K562 (cell line): ENCODE measurements at regions not wholly inside any gene's neighbourhood (a gene's known extent, or its start where the extent isn't known, plus 50 kb on each side); places are given as distances from the start of the nearest gene placed in this dataset.

Experiments
- ATAC-seq: fragments of 200-7000 bp; cut with Tn5 transposase; 3 replicates; pipeline ENCODE4 v1.9.1; 2020; ENCODE audit warnings: moderate library complexity
- BruUV-seq: library from RNA; stranded (reverse); fragments of 400-500 nt; replicated peaks from 2 replicates; lab custom pipeline; 2021; lab: Mats Ljungman, UMichigan
- CTCF ChIA-PET: fragments of 300-600 bp; formaldehyde crosslinking; extraction: SDS; loops from one replicate; lab custom pipeline; 2021; ENCODE audit warnings: low intra/inter-chr PET ratio; lab: Yijun Ruan, JAX
- POLR2A ChIA-PET: fragments of 300-600, 350-650 bp; sonication (Branson Sonifier 250); formaldehyde crosslinking; extraction: SDS; loops from one replicate; lab custom pipeline; 2021; ENCODE audit warnings: antibody characterized with exemption, inconsistent platforms; lab: Yijun Ruan, JAX
- DNase-seq, 4 experiments: peaks; one replicate each; pipeline versions ENCODE4 v3.0.0 to v3.0.0-alpha.2; 2011 to 2018; ENCODE audit warnings: low spot score in 3 of 4, mixed read lengths in 3 of 4; ENCODE audit errors: extremely low read depth in 1 of 4
- FAIRE-seq: peaks from 2 replicates; lab custom pipeline; 2011; peaks lifted over from hg19 to GRCh38; lab: Jason Lieb, UNC
- H2AFZ ChIP-seq: 2 replicates; pipeline ENCODE4 v1.6.0; 2011; ENCODE audit warnings: low read depth, low read length, control low read depth, inconsistent platforms
- H3K27ac ChIP-seq: fragments of 200-600 bp; 3 replicates; pipeline ENCODE4 v1.8.0; 2011; ENCODE audit warnings: low read depth, mild to moderate bottlenecking, control low read depth, inconsistent platforms, low read length, moderate library complexity, mixed read lengths; ENCODE audit errors: extremely low read depth
- H3K27me3 ChIP-seq, 2 experiments: fragments of 300-600 bp in 1 of 2; 2 replicates in 1 of 2; 3 replicates in 1 of 2; pipeline versions ENCODE4 v1.6.0 to v1.8.0; 2011; ENCODE audit warnings: inconsistent platforms in 2 of 2, low read length in 2 of 2, mild to moderate bottlenecking in 1 of 2, mixed read lengths in 1 of 2, moderate library complexity in 1 of 2; ENCODE audit not compliant: control insufficient read depth in 2 of 2, insufficient read depth in 2 of 2
- H3K36me3 ChIP-seq: fragments of 300-600 bp; 3 replicates; pipeline ENCODE4 v1.8.0; 2011; ENCODE audit warnings: mild to moderate bottlenecking, low read length, inconsistent platforms; ENCODE audit not compliant: control insufficient read depth, insufficient read depth
- H3K4me1 ChIP-seq, 2 experiments: fragments of 200-600 bp in 1 of 2; replicated peaks in 1 of 2; 2 replicates in 1 of 2; 3 replicates in 1 of 2; pipeline versions ENCODE4 v1.5.1 to v1.8.0; 2011; ENCODE audit warnings: inconsistent platforms in 2 of 2, low read length in 2 of 2, mild to moderate bottlenecking in 1 of 2, mixed read lengths in 1 of 2, moderate library complexity in 1 of 2; ENCODE audit not compliant: control insufficient read depth in 2 of 2, insufficient read depth in 2 of 2
- H3K4me2 ChIP-seq: 2 replicates; pipeline ENCODE4 v1.6.1; 2011; ENCODE audit warnings: low read length, control low read depth, inconsistent platforms, mixed read lengths; ENCODE audit not compliant: insufficient read depth
- H3K4me3 ChIP-seq: fragments of 200-600 bp; sonication (generic), shearing (Covaris generic); 2 replicates; pipeline ENCODE4 v1.5.1; 2016; ENCODE audit warnings: control low read depth, inconsistent platforms
- H3K79me2 ChIP-seq: fragments of 200-600 bp; 3 replicates; pipeline ENCODE4 v1.8.0; 2011; ENCODE audit warnings: low read length, inconsistent platforms; ENCODE audit not compliant: control insufficient read depth, insufficient read depth
- H3K9ac ChIP-seq, 2 experiments: 2 replicates each; pipeline versions ENCODE4 v1.6.0 to v1.6.1; 2011; ENCODE audit warnings: low read depth in 2 of 2, low read length in 2 of 2, control low read depth in 1 of 2, inconsistent platforms in 1 of 2, mild to moderate bottlenecking in 1 of 2, mixed read lengths in 1 of 2; ENCODE audit not compliant: insufficient read depth in 1 of 2
- H3K9me1 ChIP-seq: one replicate; pipeline ENCODE4 v1.6.0; 2011; ENCODE audit warnings: inconsistent platforms, mild to moderate bottlenecking, low read length, moderate library complexity; ENCODE audit not compliant: control insufficient read depth, insufficient read depth
- H3K9me3 ChIP-seq: replicated peaks from 2 replicates; pipeline ENCODE4 v1.5.1; 2011; ENCODE audit warnings: low read depth, low read length, inconsistent platforms; ENCODE audit not compliant: control insufficient read depth, insufficient read depth
- H4K20me1 ChIP-seq: replicated peaks from 2 replicates; pipeline ENCODE4 v1.6.1; 2011; ENCODE audit warnings: low read length, inconsistent platforms, mixed read lengths; ENCODE audit not compliant: control insufficient read depth, insufficient read depth
- BCOR ChIP-seq: fragments of 450-650 bp; IDR thresholded peaks from 2 replicates; pipeline ENCODE4 v1.6.1; 2016
- CBFA2T3 ChIP-seq: fragments of 450-650 bp; IDR thresholded peaks from 2 replicates; pipeline ENCODE4 v1.6.1; 2017
- FOXM1 ChIP-seq, 2 experiments: fragments of 450-650 bp in 1 of 2; sonication (generic) in 1 of 2; formaldehyde crosslinking in 1 of 2; IDR thresholded peaks; 2 replicates each; pipeline versions ENCODE4 v1.6.1 to v1.9.0; 2017 to 2022; ENCODE audit warnings: low read depth in 2 of 2, mild to moderate bottlenecking in 2 of 2, missing genetic modification reagents in 1 of 2, moderate library complexity in 1 of 2
- HDAC1 ChIP-seq, 2 experiments: fragments of 450-650 bp; IDR thresholded peaks; 2 replicates each; pipeline ENCODE4 v1.6.1; 2016 to 2017; ENCODE audit warnings: inconsistent platforms in 1 of 2, mild to moderate bottlenecking in 1 of 2, moderate library complexity in 1 of 2
- KDM5B ChIP-seq: fragments of 200-600 bp; sonication (generic); IDR thresholded peaks from 2 replicates; pipeline ENCODE4 v1.6.1; 2012; ENCODE audit warnings: low read depth, mild to moderate bottlenecking, moderate library complexity, low read length, control low read depth, inconsistent platforms; ENCODE audit not compliant: insufficient replicate concordance
- POLR3A ChIP-seq: IDR thresholded peaks from 2 replicates; pipeline ENCODE4 v1.6.1; 2011; ENCODE audit warnings: borderline replicate concordance, mild to moderate bottlenecking, moderate library complexity; ENCODE audit not compliant: insufficient read length, insufficient read depth; ENCODE audit errors: extremely low read depth
- TAL1 ChIP-seq: fragments of 450-650 bp; IDR thresholded peaks from 2 replicates; pipeline ENCODE4 v1.6.1; 2016; ENCODE audit warnings: mild to moderate bottlenecking
- TGIF2 ChIP-seq: sonication (generic); formaldehyde crosslinking; IDR thresholded peaks from 2 replicates; pipeline ENCODE4 v1.8.1; 2022; ENCODE audit warnings: mild to moderate bottlenecking, missing genetic modification reagents, moderate library complexity
- ZNF436 ChIP-seq: fragments of 250-450, 450-650 bp; sonication (Bioruptor Pico); formaldehyde crosslinking; IDR thresholded peaks from 2 replicates; pipeline ENCODE4 v1.7.0; 2020; ENCODE audit warnings: mild to moderate bottlenecking
- ZNF76 ChIP-seq: fragments of 250-450 bp; sonication (Bioruptor Pico); IDR thresholded peaks from 2 replicates; pipeline ENCODE4 v1.4.0; 2020; ENCODE audit warnings: mild to moderate bottlenecking, moderate library complexity, borderline replicate concordance
- WGBS: fragments of 100-300 bp; shearing (Covaris generic); methylation state at CpG from one replicate; pipeline ENCODE4 v1.1.6; 2016; ENCODE audit warnings: low coverage, mixed read lengths; ENCODE audit not compliant: insufficient coverage; ENCODE audit errors: missing lambda C conversion rate; 5-methylcytosine and 5-hydroxymethylcytosine counted together
- in situ Hi-C: fragments of 300-500 bp; cut with MboI; formaldehyde crosslinking; loops from 4 replicates; pipeline ENCODE4 v1.15.0; 2018; ENCODE audit warnings: inconsistent platforms, mixed read lengths
- intact Hi-C: fragments of 100-400 bp; cut with micrococcal nuclease; formaldehyde crosslinking; loops from 2 replicates; pipeline ENCODE4 v1.14.2; 2022
- TF ChIP-seq, protein P1 (sequence below): sonication (generic); formaldehyde crosslinking; IDR thresholded peaks from 2 replicates; pipeline ENCODE4 v1.8.0; 2023; ENCODE audit warnings: mild to moderate bottlenecking, missing genetic modification reagents

DNA sequence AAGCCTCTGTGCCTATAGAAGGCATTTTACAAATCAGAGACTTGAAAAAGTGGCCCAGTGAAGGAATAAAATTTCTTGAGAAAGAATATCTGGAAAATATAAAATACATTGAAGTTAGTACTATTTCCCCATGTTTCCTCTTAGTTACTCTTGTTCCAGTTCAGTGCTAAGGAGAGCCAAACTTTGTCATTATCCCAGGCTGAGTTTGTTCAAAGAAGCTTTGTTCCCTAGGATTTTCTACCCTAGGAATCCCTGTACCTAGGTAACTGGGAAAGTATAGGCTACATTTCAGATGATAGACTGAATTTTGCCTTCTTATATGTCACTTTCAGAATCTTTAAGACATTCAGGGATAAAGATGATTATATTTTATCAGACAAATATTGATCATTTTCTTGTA lies 1395.7 kb upstream of the MAP3K7 start (continued):
- TF ChIP-seq POLR3A = no peak
- TF ChIP-seq FOXM1 (IDR thresholded peaks at IDR 0.05; ENCODE audit: low read depth) = no peak
- TF ChIP-seq FOXM1 (CRISPR knock-in tag; IDR thresholded peaks at IDR 0.05; ENCODE audit: low read depth) = no peak

DNA sequence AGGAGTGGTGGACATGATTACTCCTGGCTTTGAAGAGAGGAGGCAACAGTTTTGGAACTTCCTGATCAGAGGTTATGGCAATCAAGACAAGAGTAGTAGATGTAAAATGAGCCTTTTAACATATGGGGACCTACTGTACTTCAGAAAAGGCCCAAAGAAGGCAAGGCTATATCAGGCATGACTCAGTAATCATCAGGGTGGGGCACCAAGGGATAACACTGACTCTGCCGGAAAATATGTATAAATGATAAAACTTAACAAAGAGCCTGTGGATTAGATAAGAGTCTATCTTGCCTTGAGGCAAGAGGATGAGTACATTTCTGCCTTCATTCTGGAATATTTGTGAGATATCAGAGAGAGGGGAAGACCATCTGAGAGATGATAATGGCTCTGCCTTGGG lies 1389.9 kb upstream of the MAP3K7 start:
- ATAC-seq (no peak), FAIRE-seq (no peak), DNase-seq (no peak)
- no peak overlapping the region for H3K27ac ChIP-seq
- no peaks in the 10 kb centered on the region for H3K27me3 ChIP-seq
- ChIA-PET CTCF (no interaction called here), POLR2A (no interaction called here)
- no peaks in the 10 kb centered on the region for H3K9me1 ChIP-seq
- H3K4me3 ChIP-seq = no peak overlapping the region
- TF ChIP-seq ZNF436 (CRISPR knock-in tag) (no peak), TGIF2 (CRISPR knock-in tag) (no peak), KDM5B (no peak), HDAC1 (IDR thresholded peaks at IDR 0.05) (no peak), TAL1 (no peak), BCOR (no peak), ZNF76 (CRISPR knock-in tag) (no peak), CBFA2T3 (no peak)
- TF ChIP-seq, protein P1, sequence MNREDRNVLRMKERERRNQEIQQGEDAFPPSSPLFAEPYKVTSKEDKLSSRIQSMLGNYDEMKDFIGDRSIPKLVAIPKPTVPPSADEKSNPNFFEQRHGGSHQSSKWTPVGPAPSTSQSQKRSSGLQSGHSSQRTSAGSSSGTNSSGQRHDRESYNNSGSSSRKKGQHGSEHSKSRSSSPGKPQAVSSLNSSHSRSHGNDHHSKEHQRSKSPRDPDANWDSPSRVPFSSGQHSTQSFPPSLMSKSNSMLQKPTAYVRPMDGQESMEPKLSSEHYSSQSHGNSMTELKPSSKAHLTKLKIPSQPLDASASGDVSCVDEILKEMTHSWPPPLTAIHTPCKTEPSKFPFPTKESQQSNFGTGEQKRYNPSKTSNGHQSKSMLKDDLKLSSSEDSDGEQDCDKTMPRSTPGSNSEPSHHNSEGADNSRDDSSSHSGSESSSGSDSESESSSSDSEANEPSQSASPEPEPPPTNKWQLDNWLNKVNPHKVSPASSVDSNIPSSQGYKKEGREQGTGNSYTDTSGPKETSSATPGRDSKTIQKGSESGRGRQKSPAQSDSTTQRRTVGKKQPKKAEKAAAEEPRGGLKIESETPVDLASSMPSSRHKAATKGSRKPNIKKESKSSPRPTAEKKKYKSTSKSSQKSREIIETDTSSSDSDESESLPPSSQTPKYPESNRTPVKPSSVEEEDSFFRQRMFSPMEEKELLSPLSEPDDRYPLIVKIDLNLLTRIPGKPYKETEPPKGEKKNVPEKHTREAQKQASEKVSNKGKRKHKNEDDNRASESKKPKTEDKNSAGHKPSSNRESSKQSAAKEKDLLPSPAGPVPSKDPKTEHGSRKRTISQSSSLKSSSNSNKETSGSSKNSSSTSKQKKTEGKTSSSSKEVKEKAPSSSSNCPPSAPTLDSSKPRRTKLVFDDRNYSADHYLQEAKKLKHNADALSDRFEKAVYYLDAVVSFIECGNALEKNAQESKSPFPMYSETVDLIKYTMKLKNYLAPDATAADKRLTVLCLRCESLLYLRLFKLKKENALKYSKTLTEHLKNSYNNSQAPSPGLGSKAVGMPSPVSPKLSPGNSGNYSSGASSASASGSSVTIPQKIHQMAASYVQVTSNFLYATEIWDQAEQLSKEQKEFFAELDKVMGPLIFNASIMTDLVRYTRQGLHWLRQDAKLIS (CRISPR knock-in tag) = no peak
- no peak overlapping the region for H3K4me2 ChIP-seq
- in situ Hi-C loops = no loop called here
- H3K9me3 ChIP-seq = no peaks in the 10 kb centered on the region
- no peaks in the 10 kb centered on the region for H3K79me2 ChIP-seq
- H3K4me1 ChIP-seq = no peaks in the 10 kb centered on the region
- WGBS = 0% methylated on average over 1 of the region's 1 CpG
- intact Hi-C loops = no loop called here
- H3K9ac ChIP-seq = no peak overlapping the region
- BruUV-seq = no TSS peak
- H2AFZ ChIP-seq = no peak overlapping the region
- no peaks in the 10 kb centered on the region for H4K20me1 ChIP-seq
- no peaks in the 10 kb centered on the region for H3K36me3 ChIP-seq
